ENCODE measurements at regions not wholly inside any gene's neighbourhood (a gene's known extent, or its start where the extent isn't known, plus 50 kb on each side); places are given as distances from the start of the nearest gene placed in this dataset.
A peak's percentile ranks its signal among the peaks of the same experiment; 100 is the strongest.

GRCh38 chr9:7606591-7606990, 193.0 kb downstream of the DMAC1 start:
- H3K27ac Mint-ChIP-seq (ENCODE audit: low read depth, unreplicated experiment) = peak overlapping the region; percentile 13
- CTCF ChIA-PET = no interaction called here

GRCh38 chr9:7601739-7602138, 197.8 kb downstream of the DMAC1 start:
- intact Hi-C loops (cut with micrococcal nuclease) = no loop called here
- Mint-ChIP-seq H3K27ac (ENCODE audit: low read depth, unreplicated experiment) (no peak overlapping the region), H3K9me3 (ENCODE audit: unreplicated experiment) (peaks cover 18% of the 10 kb centered on the region), H3K4me1 (ENCODE audit: insufficient read depth, unreplicated experiment) (peaks cover 9% of the 10 kb centered on the region), H3K27me3 (ENCODE audit: insufficient read depth, unreplicated experiment) (no peaks in the 10 kb centered on the region), H3K4me3 (ENCODE audit: unreplicated experiment) (no peak overlapping the region), H3K36me3 (ENCODE audit: insufficient read depth, unreplicated experiment) (no peaks in the 10 kb centered on the region)
- no peak for DNase-seq (ENCODE audit: unreplicated experiment)
- BruUV-seq (replicated peaks) = no TSS peak
- no peak for TF ChIP-seq CTCF (IDR thresholded peaks at IDR 0.05; ENCODE audit: unreplicated experiment)
- ChIA-PET POLR2A (no interaction called here), CTCF (no interaction called here)

More at GRCh38 chr9:7606591-7606990, 193.0 kb downstream of the DMAC1 start:
- no peak for TF ChIP-seq CTCF (IDR thresholded peaks at IDR 0.05; ENCODE audit: unreplicated experiment)
- Mint-ChIP-seq H3K9me3 (ENCODE audit: unreplicated experiment) (peaks cover 18% of the 10 kb centered on the region), H3K27me3 (ENCODE audit: insufficient read depth, unreplicated experiment) (no peaks in the 10 kb centered on the region), H3K36me3 (ENCODE audit: insufficient read depth, unreplicated experiment) (no peaks in the 10 kb centered on the region), H3K4me3 (ENCODE audit: unreplicated experiment) (no peak overlapping the region), H3K4me1 (ENCODE audit: insufficient read depth, unreplicated experiment) (peaks cover 25% of the 10 kb centered on the region)
- intact Hi-C loops (cut with micrococcal nuclease) = no loop called here
- DNase-seq (ENCODE audit: unreplicated experiment) = no peak
- POLR2A ChIA-PET = no interaction called here
- BruUV-seq (replicated peaks) = no TSS peak

- H3K9me3 Mint-ChIP-seq (ENCODE audit: unreplicated experiment) = no peaks in the 10 kb centered on the region
- H3K4me3 Mint-ChIP-seq (ENCODE audit: unreplicated experiment) = no peak overlapping the region
- intact Hi-C loops (cut with micrococcal nuclease) = no loop called here
- POLR2A ChIA-PET = no interaction called here
- H3K4me1 Mint-ChIP-seq (ENCODE audit: insufficient read depth, unreplicated experiment) = no peaks in the 10 kb centered on the region
- TF ChIP-seq CTCF (IDR thresholded peaks at IDR 0.05; ENCODE audit: unreplicated experiment) = no peak
- no TSS peak for BruUV-seq (replicated peaks)
- H3K27me3 Mint-ChIP-seq (ENCODE audit: insufficient read depth, unreplicated experiment) = no peaks in the 10 kb centered on the region
- H3K27ac Mint-ChIP-seq (ENCODE audit: low read depth, unreplicated experiment) = no peak overlapping the region
- CTCF ChIA-PET = interaction anchor here (1.0 kb wide), 1 partner anchor 24 kb away, joined by 3 read pairs; no protein-coding TSS in a partner anchor
- H3K36me3 Mint-ChIP-seq (ENCODE audit: insufficient read depth, unreplicated experiment) = no peaks in the 10 kb centered on the region
- no peak for DNase-seq (ENCODE audit: unreplicated experiment)
Measured at GRCh38 chr9:7597716-7598115, 201.9 kb downstream of the DMAC1 start.

- no peaks in the 10 kb centered on the region for H3K27me3 Mint-ChIP-seq (ENCODE audit: insufficient read depth, unreplicated experiment)
- TF ChIP-seq CTCF (IDR thresholded peaks at IDR 0.05; ENCODE audit: unreplicated experiment) = peak; percentile 22
- intact Hi-C loops (cut with micrococcal nuclease) = no loop called here
- peak; percentile 6 for DNase-seq (ENCODE audit: unreplicated experiment)
- H3K36me3 Mint-ChIP-seq (ENCODE audit: insufficient read depth, unreplicated experiment) = no peaks in the 10 kb centered on the region
- no TSS peak for BruUV-seq (replicated peaks)
- peaks cover under 1% of the 10 kb centered on the region for H3K9me3 Mint-ChIP-seq (ENCODE audit: unreplicated experiment)
- H3K4me1 Mint-ChIP-seq (ENCODE audit: insufficient read depth, unreplicated experiment) = no peaks in the 10 kb centered on the region
- ChIA-PET POLR2A (interaction anchor here (0.7 kb wide), 1 partner anchor 1619 kb away, joined by 3 read pairs; no protein-coding TSS in a partner anchor), CTCF (interaction anchor here (0.6 to 1.2 kb wide), 5 partner anchors 11 to 1304 kb away, joined by 3 to 4 read pairs (median 3); no protein-coding TSS in a partner anchor)
- no peak overlapping the region for H3K4me3 Mint-ChIP-seq (ENCODE audit: unreplicated experiment)
- no peak overlapping the region for H3K27ac Mint-ChIP-seq (ENCODE audit: low read depth, unreplicated experiment)
Measured at GRCh38 chr9:7592321-7593316, 207.0 kb downstream of the DMAC1 start.
